ENCODE measurements at regions not wholly inside any gene's neighbourhood (a gene's known extent, or its start where the extent isn't known, plus 50 kb on each side); places are given as distances from the start of the nearest gene placed in this dataset.

DNA sequence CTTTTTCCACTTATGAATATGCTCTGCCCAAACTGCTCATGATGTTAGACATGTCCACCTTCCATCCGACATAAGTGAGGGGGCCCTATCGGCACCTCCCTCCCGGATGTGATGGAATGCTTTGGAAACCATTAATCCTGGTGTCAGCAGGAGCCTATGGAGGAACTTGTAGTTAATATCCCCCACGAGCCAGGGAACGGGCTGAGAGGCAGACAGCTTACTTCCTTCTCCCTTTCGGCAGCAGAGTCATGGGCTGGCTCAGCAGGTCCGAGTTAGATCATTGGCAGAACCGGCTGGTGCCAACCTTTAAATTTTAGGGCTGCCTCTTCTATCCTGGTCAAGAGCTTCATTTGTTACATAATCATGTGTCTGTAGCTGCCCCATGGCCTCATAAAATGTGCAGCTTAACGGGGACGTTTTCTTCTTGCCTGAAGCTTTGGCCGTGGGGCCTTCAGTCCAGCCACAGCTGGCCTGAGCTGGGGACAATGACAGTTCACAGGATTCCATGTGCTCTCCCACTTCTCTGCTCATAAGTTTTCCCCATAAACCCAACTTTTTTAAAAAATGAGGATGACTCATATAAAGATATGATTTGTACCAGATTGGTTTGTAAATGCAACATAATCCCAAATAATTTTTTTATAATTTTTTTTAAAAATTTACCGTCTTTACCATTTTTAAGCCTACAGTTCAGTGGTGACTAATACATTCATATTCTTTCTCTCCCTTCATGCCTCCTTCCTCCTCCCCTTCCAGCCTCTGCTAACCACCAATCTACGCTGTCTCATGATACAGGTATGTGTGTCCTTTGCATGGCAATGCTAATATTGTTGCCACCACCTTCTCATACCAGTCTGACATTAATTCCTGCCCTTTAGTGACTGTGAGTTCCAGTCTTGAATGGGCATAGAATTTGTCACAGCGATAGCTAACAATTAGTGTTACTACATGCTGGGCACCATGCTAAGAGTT lies 62.2 kb upstream of the RGMA start:
- TF ChIP-seq RAD51 (IDR thresholded peaks at IDR 0.05) (no peak), EZH2 (IDR thresholded peaks at IDR 0.05; ENCODE audit: borderline replicate concordance, control insufficient read depth, low read depth, low read length) (no peak), POLR2A (IDR thresholded peaks at IDR 0.05; ENCODE audit: low read depth, low read length) (no peak), NRF1 (conservative IDR thresholded peaks at IDR 0.05; ENCODE audit: low read depth, low read length) (no peak), JUND (IDR thresholded peaks at IDR 0.05; ENCODE audit: low read depth, low read length) (no peak), BHLHE40 (IDR thresholded peaks at IDR 0.05; ENCODE audit: borderline replicate concordance in 1 of 2, low read depth in 2 of 2, low read length in 1 of 2) (no peak), SIX5 (IDR thresholded peaks at IDR 0.05; ENCODE audit: low read depth, low read length, severe bottlenecking) (no peak), MTA2 (IDR thresholded peaks at IDR 0.05; ENCODE audit: low read depth) (no peak), RAD21 (IDR thresholded peaks at IDR 0.05; ENCODE audit: insufficient read depth, low read depth, low read length) (no peak)
- TF ChIP-seq, protein P1, sequence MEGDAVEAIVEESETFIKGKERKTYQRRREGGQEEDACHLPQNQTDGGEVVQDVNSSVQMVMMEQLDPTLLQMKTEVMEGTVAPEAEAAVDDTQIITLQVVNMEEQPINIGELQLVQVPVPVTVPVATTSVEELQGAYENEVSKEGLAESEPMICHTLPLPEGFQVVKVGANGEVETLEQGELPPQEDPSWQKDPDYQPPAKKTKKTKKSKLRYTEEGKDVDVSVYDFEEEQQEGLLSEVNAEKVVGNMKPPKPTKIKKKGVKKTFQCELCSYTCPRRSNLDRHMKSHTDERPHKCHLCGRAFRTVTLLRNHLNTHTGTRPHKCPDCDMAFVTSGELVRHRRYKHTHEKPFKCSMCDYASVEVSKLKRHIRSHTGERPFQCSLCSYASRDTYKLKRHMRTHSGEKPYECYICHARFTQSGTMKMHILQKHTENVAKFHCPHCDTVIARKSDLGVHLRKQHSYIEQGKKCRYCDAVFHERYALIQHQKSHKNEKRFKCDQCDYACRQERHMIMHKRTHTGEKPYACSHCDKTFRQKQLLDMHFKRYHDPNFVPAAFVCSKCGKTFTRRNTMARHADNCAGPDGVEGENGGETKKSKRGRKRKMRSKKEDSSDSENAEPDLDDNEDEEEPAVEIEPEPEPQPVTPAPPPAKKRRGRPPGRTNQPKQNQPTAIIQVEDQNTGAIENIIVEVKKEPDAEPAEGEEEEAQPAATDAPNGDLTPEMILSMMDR (IDR thresholded peaks at IDR 0.05 in 2 of 3, conservative IDR thresholded peaks at IDR 0.05 in 1 of 3; ENCODE audit: control insufficient read depth in 2 of 3, extremely low read depth in 1 of 3, insufficient read depth in 1 of 3, low read depth in 3 of 3, low read length in 3 of 3) = no peak

Data from GM12878 (cell line).